ENCODE measurements at regions not wholly inside any gene's neighbourhood (a gene's known extent, or its start where the extent isn't known, plus 50 kb on each side); places are given as distances from the start of the nearest gene placed in this dataset.
A peak's percentile ranks its signal among the peaks of the same experiment; 100 is the strongest.

DNA sequence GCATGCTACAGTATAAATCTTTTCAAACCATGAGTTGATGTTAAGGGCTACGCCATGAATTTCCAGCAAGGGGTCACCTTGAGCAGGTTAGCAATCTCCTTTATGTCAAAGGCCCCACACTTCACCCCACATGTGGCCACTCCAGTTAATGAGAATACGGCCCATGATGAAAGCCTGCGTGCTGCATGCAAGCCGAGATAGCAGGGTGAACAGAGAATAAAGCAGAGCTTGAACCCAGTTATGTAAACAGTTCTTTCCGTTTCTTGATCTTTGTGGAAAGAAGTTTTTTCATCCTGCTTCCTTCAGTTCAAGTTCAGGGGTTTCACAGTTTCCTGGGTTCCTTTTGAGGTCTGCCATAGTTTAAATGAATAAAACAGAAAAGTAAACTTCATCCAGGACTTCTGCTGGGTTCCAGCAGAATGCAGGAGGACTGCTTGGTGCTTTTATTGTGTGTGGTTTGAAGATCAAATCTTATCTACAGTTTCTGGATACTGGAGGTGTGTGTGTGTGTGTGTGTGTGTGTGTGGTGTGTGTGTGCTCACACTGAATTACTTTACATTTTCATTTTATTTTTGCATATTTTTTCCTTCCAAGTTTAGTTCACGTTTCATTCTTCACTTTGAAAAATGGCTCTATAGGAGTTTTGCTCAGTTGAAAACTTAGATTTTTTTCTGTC lies 87.1 kb downstream of the HMHB1 start:
- Mint-ChIP-seq H3K4me3 (peak overlapping the region; percentile 28), H3K27me3 (no peaks in the 10 kb centered on the region), H3K36me3 (no peaks in the 10 kb centered on the region), H3K9me3 (no peaks in the 10 kb centered on the region), H3K4me1 (ENCODE audit: unreplicated experiment) (peaks cover 55% of the 10 kb centered on the region), H3K27ac (peak overlapping the region; percentile 19)
- no peak for DNase-seq (ENCODE audit: extremely low spot score, unreplicated experiment)
- TF ChIP-seq, protein P1, sequence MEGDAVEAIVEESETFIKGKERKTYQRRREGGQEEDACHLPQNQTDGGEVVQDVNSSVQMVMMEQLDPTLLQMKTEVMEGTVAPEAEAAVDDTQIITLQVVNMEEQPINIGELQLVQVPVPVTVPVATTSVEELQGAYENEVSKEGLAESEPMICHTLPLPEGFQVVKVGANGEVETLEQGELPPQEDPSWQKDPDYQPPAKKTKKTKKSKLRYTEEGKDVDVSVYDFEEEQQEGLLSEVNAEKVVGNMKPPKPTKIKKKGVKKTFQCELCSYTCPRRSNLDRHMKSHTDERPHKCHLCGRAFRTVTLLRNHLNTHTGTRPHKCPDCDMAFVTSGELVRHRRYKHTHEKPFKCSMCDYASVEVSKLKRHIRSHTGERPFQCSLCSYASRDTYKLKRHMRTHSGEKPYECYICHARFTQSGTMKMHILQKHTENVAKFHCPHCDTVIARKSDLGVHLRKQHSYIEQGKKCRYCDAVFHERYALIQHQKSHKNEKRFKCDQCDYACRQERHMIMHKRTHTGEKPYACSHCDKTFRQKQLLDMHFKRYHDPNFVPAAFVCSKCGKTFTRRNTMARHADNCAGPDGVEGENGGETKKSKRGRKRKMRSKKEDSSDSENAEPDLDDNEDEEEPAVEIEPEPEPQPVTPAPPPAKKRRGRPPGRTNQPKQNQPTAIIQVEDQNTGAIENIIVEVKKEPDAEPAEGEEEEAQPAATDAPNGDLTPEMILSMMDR (conservative IDR thresholded peaks at IDR 0.05), result no peak

DNA sequence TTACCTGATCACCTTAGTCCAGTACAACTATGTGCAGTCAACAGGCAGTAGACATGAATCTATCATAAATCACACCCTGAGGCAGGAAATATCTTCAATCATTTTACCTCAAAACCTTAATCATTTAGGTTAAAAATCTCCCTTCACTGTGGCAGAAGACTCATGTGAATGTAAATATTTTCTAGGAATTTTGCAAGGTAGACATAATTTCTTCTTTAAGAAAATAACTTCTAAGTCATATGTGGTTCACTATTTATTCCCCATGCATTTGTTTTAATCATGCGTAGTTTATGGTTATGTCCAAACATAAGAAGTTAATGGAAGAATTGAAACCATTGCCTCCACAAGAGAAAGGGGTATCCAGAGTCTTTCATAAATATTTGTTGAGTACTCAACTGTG lies 97.0 kb downstream of the HMHB1 start:
- Mint-ChIP-seq H3K4me3 (no peak overlapping the region), H3K27me3 (no peaks in the 10 kb centered on the region), H3K9me3 (no peaks in the 10 kb centered on the region), H3K36me3 (peaks cover 4% of the 10 kb centered on the region), H3K27ac (no peak overlapping the region), H3K4me1 (ENCODE audit: unreplicated experiment) (peaks cover 17% of the 10 kb centered on the region)
- TF ChIP-seq, protein P1 (conservative IDR thresholded peaks at IDR 0.05), result no peak
- DNase-seq (ENCODE audit: extremely low spot score, unreplicated experiment), result no peak

DNA sequence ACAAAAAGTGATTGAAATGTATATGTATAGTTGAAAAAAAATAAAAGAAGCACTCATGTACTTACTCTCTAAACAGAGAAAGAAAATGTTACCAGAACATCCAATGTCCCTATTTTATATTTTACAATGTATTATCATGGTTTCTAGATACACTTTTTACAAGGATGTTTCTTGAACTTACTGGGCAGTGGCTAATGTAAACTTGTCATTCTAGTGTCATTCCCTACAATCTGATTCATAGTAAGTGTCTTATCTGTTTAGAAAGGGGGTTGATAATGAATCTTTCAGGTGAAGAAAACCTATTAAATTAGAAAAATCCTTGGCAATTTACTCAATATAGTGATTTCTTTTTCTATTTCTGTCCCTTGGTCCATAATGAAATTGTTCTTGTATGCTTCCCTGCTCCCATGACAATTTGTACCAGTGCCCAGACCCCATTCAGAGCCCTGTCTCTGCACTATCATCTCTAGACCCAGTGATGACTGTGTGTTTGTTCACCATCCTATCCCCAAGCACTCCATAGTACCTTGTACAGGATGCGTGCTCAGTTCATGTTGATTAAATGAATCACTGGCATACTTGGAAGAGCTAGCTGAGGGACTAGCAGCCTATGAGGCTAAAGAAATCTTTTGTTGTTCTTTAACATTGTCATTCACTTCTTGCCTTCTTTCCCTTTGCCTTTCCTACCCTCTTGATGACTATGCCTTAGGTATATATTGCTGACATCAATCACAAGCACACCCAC lies 101.2 kb downstream of the HMHB1 start:
- Mint-ChIP-seq H3K27ac (no peak overlapping the region), H3K27me3 (peaks cover 6% of the 10 kb centered on the region), H3K9me3 (no peaks in the 10 kb centered on the region), H3K4me3 (no peak overlapping the region), H3K4me1 (ENCODE audit: unreplicated experiment) (peaks cover 19% of the 10 kb centered on the region), H3K36me3 (peaks cover 4% of the 10 kb centered on the region)
- DNase-seq (ENCODE audit: extremely low spot score, unreplicated experiment), result no peak
- TF ChIP-seq, protein P1 (conservative IDR thresholded peaks at IDR 0.05), result no peak

DNA sequence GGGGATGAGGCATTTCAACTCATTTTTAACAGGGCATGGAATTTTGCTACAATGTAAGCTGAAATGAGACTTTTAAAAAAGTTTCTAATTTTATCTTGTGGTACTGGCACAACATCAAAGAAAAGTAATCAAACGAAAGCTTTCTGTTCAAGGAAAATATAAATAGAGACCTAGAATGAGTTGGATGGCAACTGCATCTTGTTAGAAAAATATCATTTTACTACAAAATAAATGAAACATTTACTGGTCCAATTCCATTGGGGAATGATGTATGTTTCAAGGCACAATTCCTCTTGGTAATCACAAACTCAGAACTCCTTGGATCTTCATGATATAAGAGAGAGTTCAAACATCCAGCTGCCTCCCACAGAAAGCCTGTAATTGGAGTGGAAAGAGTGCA lies 102.8 kb downstream of the HMHB1 start:
- peaks cover 6% of the 10 kb centered on the region for H3K27me3 Mint-ChIP-seq
- peaks cover 15% of the 10 kb centered on the region for H3K4me1 Mint-ChIP-seq (ENCODE audit: unreplicated experiment)
- TF ChIP-seq, protein P1 (conservative IDR thresholded peaks at IDR 0.05), result no peak
- no peaks in the 10 kb centered on the region for H3K36me3 Mint-ChIP-seq
- no peaks in the 10 kb centered on the region for H3K9me3 Mint-ChIP-seq
- no peak for DNase-seq (ENCODE audit: extremely low spot score, unreplicated experiment)
- H3K27ac Mint-ChIP-seq, result no peak overlapping the region
- no peak overlapping the region for H3K4me3 Mint-ChIP-seq

DNA sequence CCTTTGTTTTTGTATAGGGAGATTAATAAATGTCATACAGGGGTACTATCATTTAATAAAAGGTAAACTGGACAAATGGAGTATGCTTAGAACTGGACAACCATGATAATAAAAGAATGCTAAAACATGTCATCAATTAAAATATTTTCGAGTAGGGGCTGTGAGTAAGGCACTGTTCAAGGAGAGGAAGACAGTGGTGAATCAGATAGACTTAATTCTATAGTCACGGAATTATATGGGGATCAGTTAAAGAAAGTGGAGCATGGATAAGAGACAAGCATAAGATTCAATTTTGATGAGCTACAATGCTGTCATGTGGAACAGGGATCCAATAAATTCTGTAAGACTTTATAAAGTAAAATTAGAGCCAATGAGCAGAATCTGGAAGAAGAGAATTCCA lies 104.5 kb downstream of the HMHB1 start:
- Mint-ChIP-seq H3K27me3 (peaks cover 6% of the 10 kb centered on the region), H3K27ac (no peak overlapping the region), H3K36me3 (no peaks in the 10 kb centered on the region), H3K9me3 (no peaks in the 10 kb centered on the region), H3K4me1 (ENCODE audit: unreplicated experiment) (peaks cover 15% of the 10 kb centered on the region), H3K4me3 (no peak overlapping the region)
- DNase-seq (ENCODE audit: extremely low spot score, unreplicated experiment), result no peak
- TF ChIP-seq, protein P1 (conservative IDR thresholded peaks at IDR 0.05), result no peak

Data from type B pancreatic cell (in vitro differentiated cells).